HepG2 (cell line): ENCODE measurements at regions not wholly inside any gene's neighbourhood (a gene's known extent, or its start where the extent isn't known, plus 50 kb on each side); places are given as distances from the start of the nearest gene placed in this dataset.

Experiments
- GFI1 ChIP-seq: sonication (generic); formaldehyde crosslinking; IDR thresholded peaks from 2 replicates; pipeline ENCODE4 v1.5.0; 2020; ENCODE audit warnings: missing genetic modification reagents, mild to moderate bottlenecking, borderline replicate concordance
- ZNF761 ChIP-seq: sonication (generic); formaldehyde crosslinking; conservative IDR thresholded peaks from 2 replicates; pipeline ENCODE4 v1.4.0; 2020; ENCODE audit warnings: mild to moderate bottlenecking, missing genetic modification reagents
- TF ChIP-seq, protein P1 (sequence below): sonication (generic); formaldehyde crosslinking; IDR thresholded peaks from 2 replicates; pipeline ENCODE4 v1.5.0; 2020; ENCODE audit warnings: mild to moderate bottlenecking, missing genetic modification reagents, moderate library complexity

DNA sequence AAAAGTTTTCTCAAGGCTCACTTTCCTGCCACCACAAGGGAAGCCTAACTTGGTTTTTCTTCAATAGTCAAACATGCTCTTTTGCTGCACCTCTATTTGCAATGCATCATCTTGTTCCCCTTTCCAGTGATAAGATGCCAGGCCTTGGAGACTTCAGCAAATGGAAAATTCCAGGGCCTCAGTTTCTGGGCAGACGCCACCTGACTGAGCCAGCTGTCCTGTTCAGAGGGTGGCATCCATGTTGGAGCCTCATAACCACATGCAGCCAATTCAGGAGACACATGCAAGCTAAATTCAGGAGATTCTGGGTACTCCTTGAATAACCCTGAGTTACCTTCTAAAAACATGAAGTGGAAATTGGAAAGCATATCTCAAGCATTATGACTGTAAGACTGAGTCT lies 51.8 kb upstream of the ADRA1D start:
- no peak for TF ChIP-seq ZNF761 (CRISPR knock-in tag)
- TF ChIP-seq, protein P1, sequence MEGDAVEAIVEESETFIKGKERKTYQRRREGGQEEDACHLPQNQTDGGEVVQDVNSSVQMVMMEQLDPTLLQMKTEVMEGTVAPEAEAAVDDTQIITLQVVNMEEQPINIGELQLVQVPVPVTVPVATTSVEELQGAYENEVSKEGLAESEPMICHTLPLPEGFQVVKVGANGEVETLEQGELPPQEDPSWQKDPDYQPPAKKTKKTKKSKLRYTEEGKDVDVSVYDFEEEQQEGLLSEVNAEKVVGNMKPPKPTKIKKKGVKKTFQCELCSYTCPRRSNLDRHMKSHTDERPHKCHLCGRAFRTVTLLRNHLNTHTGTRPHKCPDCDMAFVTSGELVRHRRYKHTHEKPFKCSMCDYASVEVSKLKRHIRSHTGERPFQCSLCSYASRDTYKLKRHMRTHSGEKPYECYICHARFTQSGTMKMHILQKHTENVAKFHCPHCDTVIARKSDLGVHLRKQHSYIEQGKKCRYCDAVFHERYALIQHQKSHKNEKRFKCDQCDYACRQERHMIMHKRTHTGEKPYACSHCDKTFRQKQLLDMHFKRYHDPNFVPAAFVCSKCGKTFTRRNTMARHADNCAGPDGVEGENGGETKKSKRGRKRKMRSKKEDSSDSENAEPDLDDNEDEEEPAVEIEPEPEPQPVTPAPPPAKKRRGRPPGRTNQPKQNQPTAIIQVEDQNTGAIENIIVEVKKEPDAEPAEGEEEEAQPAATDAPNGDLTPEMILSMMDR (CRISPR knock-in tag): no peak
- TF ChIP-seq GFI1 (CRISPR knock-in tag): no peak
